IMR-90 (cell line): ENCODE measurements at regions not wholly inside any gene's neighbourhood (a gene's known extent, or its start where the extent isn't known, plus 50 kb on each side); places are given as distances from the start of the nearest gene placed in this dataset.

Experiments used
- ATAC-seq: fragments of 200-7000 bp; cut with Tn5 transposase; 2 replicates; pipeline ENCODE4 v1.9.1; 2020; ENCODE audit warnings: low read depth, mild to moderate bottlenecking, moderate library complexity
- BruUV-seq: library from RNA; stranded (reverse); fragments of 400-500 nt; replicated peaks from 2 replicates; lab custom pipeline; 2021; lab: Mats Ljungman, UMichigan
- CTCF ChIA-PET: fragments of 300-600 bp; formaldehyde crosslinking; extraction: SDS; loops from one replicate; lab custom pipeline; 2021; ENCODE audit warnings: antibody characterized with exemption; lab: Yijun Ruan, JAX
- POLR2A ChIA-PET: fragments of 300-600 bp; sonication (Branson Sonifier 250); formaldehyde crosslinking; loops from one replicate; lab custom pipeline; 2022; ENCODE audit warnings: antibody characterized with exemption; ENCODE audit not compliant: unreplicated experiment; lab: Charles Lee
- DNase-seq: peaks from one replicate; pipeline ENCODE4 v3.0.0; 2013
- H2AFZ ChIP-seq: replicated peaks from 2 replicates; pipeline ENCODE3; 2013; ENCODE audit warnings: low read length, mild to moderate bottlenecking; ENCODE audit not compliant: poor library complexity
- H2AK5ac ChIP-seq: 2 replicates; pipeline ENCODE4 v1.6.1; 2013; ENCODE audit warnings: low read depth, low read length, inconsistent platforms
- H2AK9ac ChIP-seq: replicated peaks from 2 replicates; pipeline ENCODE3; 2013; ENCODE audit warnings: mild to moderate bottlenecking, low read depth, low read length, moderate library complexity; ENCODE audit not compliant: poor library complexity
- H2BK120ac ChIP-seq: 2 replicates; pipeline ENCODE4 v1.6.1; 2013; ENCODE audit warnings: low read depth, low read length, inconsistent platforms
- H2BK15ac ChIP-seq: 3 replicates; pipeline ENCODE4 v1.6.1; 2013; ENCODE audit warnings: low read depth, low read length, inconsistent platforms
- H2BK20ac ChIP-seq: 2 replicates; pipeline ENCODE4 v1.6.1; 2013; ENCODE audit warnings: low read depth, mild to moderate bottlenecking, inconsistent platforms, low read length, moderate library complexity
- H2BK5ac ChIP-seq: 2 replicates; pipeline ENCODE4 v1.6.1; 2013; ENCODE audit warnings: mild to moderate bottlenecking, low read depth, low read length, inconsistent platforms; ENCODE audit not compliant: poor library complexity, severe bottlenecking
- H3K14ac ChIP-seq: replicated peaks from 2 replicates; pipeline ENCODE4 v1.6.1; 2013; ENCODE audit warnings: low read depth, low read length, inconsistent platforms
- H3K18ac ChIP-seq: 2 replicates; pipeline ENCODE4 v1.6.1; 2013; ENCODE audit warnings: low read depth, low read length, control low read depth
- H3K23ac ChIP-seq: 2 replicates; pipeline ENCODE4 v1.6.1; 2013; ENCODE audit warnings: low read depth, low read length, inconsistent platforms
- H3K27ac ChIP-seq: 2 replicates; pipeline ENCODE4 v1.5.1; 2013; ENCODE audit warnings: mild to moderate bottlenecking, control low read depth, low read length; ENCODE audit not compliant: insufficient read depth
- H3K27me3 ChIP-seq: 2 replicates; pipeline ENCODE4 v1.6.1; 2013; ENCODE audit warnings: low read length; ENCODE audit not compliant: control insufficient read depth, insufficient read depth
- H3K36me3 ChIP-seq: 2 replicates; pipeline ENCODE4 v1.6.1; 2013; ENCODE audit warnings: low read length, mixed read lengths; ENCODE audit not compliant: control insufficient read depth, insufficient read depth
- H3K4ac ChIP-seq: 2 replicates; pipeline ENCODE4 v1.6.1; 2013; ENCODE audit warnings: low read depth, low read length, inconsistent platforms
- H3K4me1 ChIP-seq: 2 replicates; pipeline ENCODE4 v1.6.1; 2013; ENCODE audit warnings: low read length, mixed read lengths; ENCODE audit not compliant: control insufficient read depth, insufficient read depth
- H3K4me2 ChIP-seq: 2 replicates; pipeline ENCODE4 v1.6.1; 2013; ENCODE audit warnings: low read depth, mild to moderate bottlenecking, control low read depth, low read length, moderate library complexity
- H3K4me3 ChIP-seq: 2 replicates; pipeline ENCODE4 v1.5.1; 2013; ENCODE audit warnings: low read depth, mild to moderate bottlenecking, control low read depth, low read length, moderate library complexity; ENCODE audit not compliant: insufficient read depth
- H3K56ac ChIP-seq: 2 replicates; pipeline ENCODE4 v1.6.1; 2013; ENCODE audit warnings: low read length, inconsistent platforms; ENCODE audit not compliant: insufficient read depth; ENCODE audit errors: extremely low read depth
- H3K79me1 ChIP-seq, 2 experiments: 2 replicates each; pipeline ENCODE4 v1.6.1; 2013; ENCODE audit warnings: low read length in 2 of 2, inconsistent platforms in 1 of 2, low read depth in 1 of 2
- H3K9ac ChIP-seq: 2 replicates; pipeline ENCODE4 v1.6.1; 2013; ENCODE audit warnings: low read depth, low read length, control low read depth
- H3K9me1 ChIP-seq: 2 replicates; pipeline ENCODE4 v1.6.1; 2013; ENCODE audit warnings: low read length, inconsistent platforms; ENCODE audit not compliant: insufficient read depth
- H3K9me3 ChIP-seq: 2 replicates; pipeline ENCODE4 v1.6.1; 2013; ENCODE audit warnings: low read length; ENCODE audit not compliant: control insufficient read depth, insufficient read depth
- H4K20me1 ChIP-seq: 2 replicates; pipeline ENCODE4 v1.6.1; 2013; ENCODE audit warnings: low read length, inconsistent platforms; ENCODE audit not compliant: insufficient read depth
- H4K5ac ChIP-seq: 2 replicates; pipeline ENCODE4 v1.6.1; 2013; ENCODE audit warnings: mild to moderate bottlenecking, low read depth, low read length, control low read depth
- H4K8ac ChIP-seq, 2 experiments: 2 replicates each; pipeline ENCODE4 v1.6.1; 2013; ENCODE audit warnings: low read depth in 2 of 2, low read length in 2 of 2, control low read depth in 1 of 2, inconsistent platforms in 1 of 2
- H4K91ac ChIP-seq: 2 replicates; pipeline ENCODE4 v1.6.1; 2013; ENCODE audit warnings: low read depth, low read length, inconsistent platforms; ENCODE audit not compliant: insufficient read depth
- BHLHE40 ChIP-seq: fragments of 150-350 bp; IDR thresholded peaks from 2 replicates; pipeline ENCODE4 v1.6.1; 2016; ENCODE audit warnings: mild to moderate bottlenecking, low read depth, low read length
- CEBPB ChIP-seq: IDR thresholded peaks from 2 replicates; pipeline ENCODE4 v1.6.1; 2012; ENCODE audit warnings: low read depth, low read length, improper control_type of control experiment
- CHD1 ChIP-seq: IDR thresholded peaks from 2 replicates; pipeline ENCODE4 v1.6.1; 2012; ENCODE audit warnings: low read depth, low read length, improper control_type of control experiment
- CTCF ChIP-seq: conservative IDR thresholded peaks from 2 replicates; pipeline ENCODE4 v1.5.1; 2012; ENCODE audit warnings: mild to moderate bottlenecking, low read depth, low read length, improper control_type of control experiment
- ELK1 ChIP-seq: fragments of 150-350 bp; IDR thresholded peaks from 2 replicates; pipeline ENCODE4 v1.6.1; 2016; ENCODE audit warnings: low read depth, mild to moderate bottlenecking, low read length, moderate library complexity, borderline replicate concordance
- FOS ChIP-seq: fragments of 150-350 bp; IDR thresholded peaks from 2 replicates; pipeline ENCODE4 v1.6.1; 2016; ENCODE audit warnings: low read depth, low read length
- MAFK ChIP-seq: IDR thresholded peaks from 2 replicates; pipeline ENCODE4 v1.6.1; 2012; ENCODE audit warnings: low read depth, low read length, improper control_type of control experiment
- MAZ ChIP-seq: IDR thresholded peaks from 2 replicates; pipeline ENCODE4 v1.6.1; 2012; ENCODE audit warnings: low read depth, mild to moderate bottlenecking, low read length, improper control_type of control experiment, moderate library complexity, borderline replicate concordance
- MXI1 ChIP-seq: IDR thresholded peaks from 2 replicates; pipeline ENCODE4 v1.6.1; 2012; ENCODE audit warnings: low read depth, mild to moderate bottlenecking, low read length, moderate library complexity, borderline replicate concordance
- NFE2L2 ChIP-seq: fragments of 150-350 bp; IDR thresholded peaks from 2 replicates; pipeline ENCODE4 v1.6.1; 2016; ENCODE audit warnings: low read depth, mild to moderate bottlenecking, low read length
- POLR2A ChIP-seq: IDR thresholded peaks from 2 replicates; pipeline ENCODE4 v1.6.1; 2012; ENCODE audit warnings: mild to moderate bottlenecking, low read depth, low read length
- RAD21 ChIP-seq: IDR thresholded peaks from 2 replicates; pipeline ENCODE4 v1.6.1; 2012; ENCODE audit warnings: low read length, improper control_type of control experiment
- RCOR1 ChIP-seq: IDR thresholded peaks from 2 replicates; pipeline ENCODE4 v1.6.1; 2012; ENCODE audit warnings: mild to moderate bottlenecking, low read length, improper control_type of control experiment; ENCODE audit not compliant: insufficient replicate concordance
- RFX5 ChIP-seq: IDR thresholded peaks from 2 replicates; pipeline ENCODE4 v1.8.0; 2012; ENCODE audit warnings: low read depth, mild to moderate bottlenecking, low read length, moderate library complexity
- SMC3 ChIP-seq: fragments of 150-350 bp; IDR thresholded peaks from 2 replicates; pipeline ENCODE4 v1.6.1; 2016; ENCODE audit warnings: low read depth, mild to moderate bottlenecking, antibody characterized with exemption, low read length, moderate library complexity
- USF2 ChIP-seq: fragments of 150-350 bp; IDR thresholded peaks from 2 replicates; pipeline ENCODE4 v1.6.1; 2017; ENCODE audit warnings: mild to moderate bottlenecking, antibody characterized with exemption, low read length, low read depth
- WGBS, 2 experiments: methylation state at CpG; one replicate each; pipeline versions ENCODE4 v1.1.5 to v1.1.7; 2013; ENCODE audit warnings: missing lambda C conversion rate in 2 of 2; ENCODE audit not compliant: insufficient read length in 1 of 2; ENCODE audit errors: extremely low coverage in 2 of 2; 5-methylcytosine and 5-hydroxymethylcytosine counted together
- dilution Hi-C: fragments of 300-500 bp; cut with HindIII; formaldehyde crosslinking; loops from one replicate; pipeline ENCODE4 v1.14.3; 2018; ENCODE audit warnings: low sequenced_read_pairs; ENCODE audit not compliant: unreplicated experiment
- in situ Hi-C: fragments of 300-500 bp; cut with MboI; formaldehyde crosslinking; loops from 3 replicates; pipeline ENCODE4 v1.14.3; 2019; ENCODE audit warnings: low sequenced_read_pairs, inconsistent platforms, mixed read lengths
- intact Hi-C: fragments of 100-400 bp; cut with micrococcal nuclease; formaldehyde crosslinking; loops from 2 replicates; pipeline ENCODE4 v1.10.0; 2022

- no peak overlapping the region for H3K27ac ChIP-seq
- no peak overlapping the region for H3K23ac ChIP-seq
- H3K79me1 ChIP-seq: no peaks in the 10 kb centered on the region
- peaks cover 5% of the 10 kb centered on the region for H3K27me3 ChIP-seq
- in situ Hi-C loops (loop anchor here (25.0 kb wide), 1 partner anchor 604 kb away; no protein-coding TSS in a partner anchor), intact Hi-C loops (no loop called here), dilution Hi-C loops (no loop called here)
- no peaks in the 10 kb centered on the region for H3K4me1 ChIP-seq
- no peak overlapping the region for H3K4me2 ChIP-seq
- no peak overlapping the region for H2AK5ac ChIP-seq
- H4K5ac ChIP-seq: no peak overlapping the region
- H3K4me3 ChIP-seq: no peak overlapping the region
- ChIA-PET CTCF (interaction anchor here (0.7 kb wide), 1 partner anchor 13 kb away, joined by 3 read pairs; no protein-coding TSS in a partner anchor), POLR2A (no interaction called here)
- no peak overlapping the region for H2BK20ac ChIP-seq
- H3K36me3 ChIP-seq: no peaks in the 10 kb centered on the region
- H3K4ac ChIP-seq: no peak overlapping the region
- no peak overlapping the region for H2AK9ac ChIP-seq
- H3K9ac ChIP-seq: no peak overlapping the region
- ATAC-seq (no peak), DNase-seq (no peak)
- no TSS peak for BruUV-seq
- H2BK15ac ChIP-seq: no peak overlapping the region
- H2AFZ ChIP-seq: no peak overlapping the region
- H3K9me3 ChIP-seq: no peaks in the 10 kb centered on the region
- TF ChIP-seq CTCF (no peak), FOS (no peak), BHLHE40 (no peak), CEBPB (no peak), MAFK (no peak), NFE2L2 (no peak), RAD21 (no peak), RFX5 (no peak), ELK1 (no peak), POLR2A (no peak), CHD1 (no peak), USF2 (no peak), RCOR1 (no peak), MAZ (no peak), SMC3 (no peak), MXI1 (no peak)
- no peak overlapping the region for H4K8ac ChIP-seq
- H4K20me1 ChIP-seq: no peaks in the 10 kb centered on the region
- no peak overlapping the region for H2BK5ac ChIP-seq
- H3K18ac ChIP-seq: no peak overlapping the region
- H3K56ac ChIP-seq: no peak overlapping the region
- no peak overlapping the region for H3K14ac ChIP-seq
- H3K9me1 ChIP-seq: no peaks in the 10 kb centered on the region
- WGBS, 2 experiments: 20% methylated on average over 1 of the region's 3 CpGs; no CpG with 5 or more reads in 1 of the 2 experiments
- H2BK120ac ChIP-seq: no peak overlapping the region
- H4K91ac ChIP-seq: no peak overlapping the region
Measured at GRCh38 chr1:29508458-29509107, 272.3 kb downstream of the PTPRU start.
